SK-N-SH treated with all-trans-retinoic acid at 6 μM for 48 hours (cell line): ENCODE measurements at regions not wholly inside any gene's neighbourhood (a gene's known extent, or its start where the extent isn't known, plus 50 kb on each side); places are given as distances from the start of the nearest gene placed in this dataset.

Experiments used
- BACH2 ChIP-seq: fragments of 250-450 bp; sonication (Bioruptor Pico); IDR thresholded peaks from 2 replicates; pipeline ENCODE4 v1.9.0; 2021; ENCODE audit warnings: mild to moderate bottlenecking, borderline replicate concordance
- CSDC2 ChIP-seq: fragments of 250-450 bp; sonication (Bioruptor Pico); IDR thresholded peaks from 2 replicates; pipeline ENCODE4 v1.5.0; 2020; ENCODE audit warnings: mild to moderate bottlenecking, moderate library complexity
- ISL1 ChIP-seq: fragments of 250-450 bp; sonication (Bioruptor Pico); IDR thresholded peaks from 2 replicates; pipeline ENCODE4 v2.1.2; 2022; ENCODE audit warnings: mild to moderate bottlenecking, moderate library complexity
- OSR1 ChIP-seq: fragments of 250-450 bp; sonication (Bioruptor Pico); IDR thresholded peaks from 2 replicates; pipeline ENCODE4 v1.8.0; 2022; ENCODE audit warnings: moderate library complexity, mild to moderate bottlenecking, inconsistent platforms
- PPARA ChIP-seq: fragments of 250-450 bp; sonication (Bioruptor Pico); IDR thresholded peaks from 2 replicates; pipeline ENCODE4 v1.5.0; 2020; ENCODE audit warnings: mild to moderate bottlenecking, borderline replicate concordance
- RARB ChIP-seq: fragments of 250-450 bp; sonication (Bioruptor Pico); IDR thresholded peaks from 2 replicates; pipeline ENCODE4 v1.8.0; 2021; ENCODE audit warnings: mild to moderate bottlenecking, moderate library complexity
- TCF4 ChIP-seq: fragments of 250-450 bp; sonication (Bioruptor Pico); IDR thresholded peaks from 2 replicates; pipeline ENCODE4 v1.8.0; 2021; ENCODE audit warnings: mild to moderate bottlenecking, moderate library complexity, borderline replicate concordance
- ZFP3 ChIP-seq: fragments of 250-450 bp; sonication (Bioruptor Pico); IDR thresholded peaks from 2 replicates; pipeline ENCODE4 v1.5.0; 2020; ENCODE audit warnings: mild to moderate bottlenecking, moderate library complexity
- ZFP30 ChIP-seq: fragments of 450-650 bp; formaldehyde crosslinking; IDR thresholded peaks from 2 replicates; pipeline ENCODE4 v1.5.0; 2022; ENCODE audit warnings: mild to moderate bottlenecking, moderate library complexity
- ZNF565 ChIP-seq: fragments of 450-650 bp; formaldehyde crosslinking; conservative IDR thresholded peaks from 2 replicates; pipeline ENCODE4 v1.5.0; 2020; ENCODE audit warnings: low read depth, mild to moderate bottlenecking, moderate library complexity
- TF ChIP-seq, protein P1 (sequence below): fragments of 250-450 bp; sonication (Bioruptor Pico); IDR thresholded peaks from 2 replicates; pipeline ENCODE4 v1.8.0; 2020; ENCODE audit warnings: mild to moderate bottlenecking, moderate library complexity, borderline replicate concordance
- TF ChIP-seq, protein P2 (sequence below): fragments of 250-450 bp; sonication (Bioruptor Pico); IDR thresholded peaks from 2 replicates; pipeline ENCODE4 v1.5.0; 2020; ENCODE audit warnings: mild to moderate bottlenecking, moderate library complexity
- TF ChIP-seq, protein P3 (sequence below): fragments of 250-450 bp; sonication (Bioruptor Pico); IDR thresholded peaks from 2 replicates; pipeline ENCODE4 v1.5.1; 2021; ENCODE audit warnings: mild to moderate bottlenecking, moderate library complexity

DNA sequence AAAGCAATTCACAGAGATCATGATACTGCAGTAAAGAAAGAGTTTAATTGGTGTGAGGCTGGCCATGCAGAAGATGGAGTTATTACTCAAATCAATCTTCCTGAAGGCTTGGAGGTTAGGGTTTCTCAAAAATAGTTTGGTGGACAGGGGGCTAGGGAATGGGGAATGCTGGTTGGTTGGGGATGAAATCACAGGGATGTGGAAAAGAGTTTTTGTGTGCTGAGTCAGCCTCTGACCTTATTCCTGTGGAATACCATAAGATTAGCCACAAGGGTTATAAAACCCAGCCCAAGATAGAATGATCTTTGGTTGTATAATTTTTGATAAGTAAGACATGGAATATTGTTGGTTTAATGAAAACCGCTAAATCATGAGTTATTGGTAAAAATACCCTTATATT, 764.3 kb downstream of the TYW1 start:
- TF ChIP-seq RARB (CRISPR knock-in tag) (no peak), ZFP30 (CRISPR knock-in tag) (no peak), PPARA (CRISPR knock-in tag) (no peak), TCF4 (CRISPR knock-in tag) (no peak), ZNF565 (CRISPR knock-in tag) (no peak), ZFP3 (no peak), ISL1 (CRISPR knock-in tag) (no peak), CSDC2 (CRISPR knock-in tag) (no peak), OSR1 (CRISPR knock-in tag) (no peak), BACH2 (no peak)
- TF ChIP-seq, protein P1, sequence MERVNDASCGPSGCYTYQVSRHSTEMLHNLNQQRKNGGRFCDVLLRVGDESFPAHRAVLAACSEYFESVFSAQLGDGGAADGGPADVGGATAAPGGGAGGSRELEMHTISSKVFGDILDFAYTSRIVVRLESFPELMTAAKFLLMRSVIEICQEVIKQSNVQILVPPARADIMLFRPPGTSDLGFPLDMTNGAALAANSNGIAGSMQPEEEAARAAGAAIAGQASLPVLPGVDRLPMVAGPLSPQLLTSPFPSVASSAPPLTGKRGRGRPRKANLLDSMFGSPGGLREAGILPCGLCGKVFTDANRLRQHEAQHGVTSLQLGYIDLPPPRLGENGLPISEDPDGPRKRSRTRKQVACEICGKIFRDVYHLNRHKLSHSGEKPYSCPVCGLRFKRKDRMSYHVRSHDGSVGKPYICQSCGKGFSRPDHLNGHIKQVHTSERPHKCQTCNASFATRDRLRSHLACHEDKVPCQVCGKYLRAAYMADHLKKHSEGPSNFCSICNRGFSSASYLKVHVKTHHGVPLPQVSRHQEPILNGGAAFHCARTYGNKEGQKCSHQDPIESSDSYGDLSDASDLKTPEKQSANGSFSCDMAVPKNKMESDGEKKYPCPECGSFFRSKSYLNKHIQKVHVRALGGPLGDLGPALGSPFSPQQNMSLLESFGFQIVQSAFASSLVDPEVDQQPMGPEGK (CRISPR knock-in tag): no peak
- TF ChIP-seq, protein P2, sequence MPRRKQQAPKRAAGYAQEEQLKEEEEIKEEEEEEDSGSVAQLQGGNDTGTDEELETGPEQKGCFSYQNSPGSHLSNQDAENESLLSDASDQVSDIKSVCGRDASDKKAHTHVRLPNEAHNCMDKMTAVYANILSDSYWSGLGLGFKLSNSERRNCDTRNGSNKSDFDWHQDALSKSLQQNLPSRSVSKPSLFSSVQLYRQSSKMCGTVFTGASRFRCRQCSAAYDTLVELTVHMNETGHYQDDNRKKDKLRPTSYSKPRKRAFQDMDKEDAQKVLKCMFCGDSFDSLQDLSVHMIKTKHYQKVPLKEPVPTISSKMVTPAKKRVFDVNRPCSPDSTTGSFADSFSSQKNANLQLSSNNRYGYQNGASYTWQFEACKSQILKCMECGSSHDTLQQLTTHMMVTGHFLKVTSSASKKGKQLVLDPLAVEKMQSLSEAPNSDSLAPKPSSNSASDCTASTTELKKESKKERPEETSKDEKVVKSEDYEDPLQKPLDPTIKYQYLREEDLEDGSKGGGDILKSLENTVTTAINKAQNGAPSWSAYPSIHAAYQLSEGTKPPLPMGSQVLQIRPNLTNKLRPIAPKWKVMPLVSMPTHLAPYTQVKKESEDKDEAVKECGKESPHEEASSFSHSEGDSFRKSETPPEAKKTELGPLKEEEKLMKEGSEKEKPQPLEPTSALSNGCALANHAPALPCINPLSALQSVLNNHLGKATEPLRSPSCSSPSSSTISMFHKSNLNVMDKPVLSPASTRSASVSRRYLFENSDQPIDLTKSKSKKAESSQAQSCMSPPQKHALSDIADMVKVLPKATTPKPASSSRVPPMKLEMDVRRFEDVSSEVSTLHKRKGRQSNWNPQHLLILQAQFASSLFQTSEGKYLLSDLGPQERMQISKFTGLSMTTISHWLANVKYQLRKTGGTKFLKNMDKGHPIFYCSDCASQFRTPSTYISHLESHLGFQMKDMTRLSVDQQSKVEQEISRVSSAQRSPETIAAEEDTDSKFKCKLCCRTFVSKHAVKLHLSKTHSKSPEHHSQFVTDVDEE (CRISPR knock-in tag): no peak
- TF ChIP-seq, protein P3, sequence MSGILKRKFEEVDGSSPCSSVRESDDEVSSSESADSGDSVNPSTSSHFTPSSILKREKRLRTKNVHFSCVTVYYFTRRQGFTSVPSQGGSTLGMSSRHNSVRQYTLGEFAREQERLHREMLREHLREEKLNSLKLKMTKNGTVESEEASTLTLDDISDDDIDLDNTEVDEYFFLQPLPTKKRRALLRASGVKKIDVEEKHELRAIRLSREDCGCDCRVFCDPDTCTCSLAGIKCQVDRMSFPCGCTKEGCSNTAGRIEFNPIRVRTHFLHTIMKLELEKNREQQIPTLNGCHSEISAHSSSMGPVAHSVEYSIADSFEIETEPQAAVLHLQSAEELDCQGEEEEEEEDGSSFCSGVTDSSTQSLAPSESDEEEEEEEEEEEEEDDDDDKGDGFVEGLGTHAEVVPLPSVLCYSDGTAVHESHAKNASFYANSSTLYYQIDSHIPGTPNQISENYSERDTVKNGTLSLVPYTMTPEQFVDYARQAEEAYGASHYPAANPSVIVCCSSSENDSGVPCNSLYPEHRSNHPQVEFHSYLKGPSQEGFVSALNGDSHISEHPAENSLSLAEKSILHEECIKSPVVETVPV: no peak
